ENCODE measurements at regions not wholly inside any gene's neighbourhood (a gene's known extent, or its start where the extent isn't known, plus 50 kb on each side); places are given as distances from the start of the nearest gene placed in this dataset.

DNA sequence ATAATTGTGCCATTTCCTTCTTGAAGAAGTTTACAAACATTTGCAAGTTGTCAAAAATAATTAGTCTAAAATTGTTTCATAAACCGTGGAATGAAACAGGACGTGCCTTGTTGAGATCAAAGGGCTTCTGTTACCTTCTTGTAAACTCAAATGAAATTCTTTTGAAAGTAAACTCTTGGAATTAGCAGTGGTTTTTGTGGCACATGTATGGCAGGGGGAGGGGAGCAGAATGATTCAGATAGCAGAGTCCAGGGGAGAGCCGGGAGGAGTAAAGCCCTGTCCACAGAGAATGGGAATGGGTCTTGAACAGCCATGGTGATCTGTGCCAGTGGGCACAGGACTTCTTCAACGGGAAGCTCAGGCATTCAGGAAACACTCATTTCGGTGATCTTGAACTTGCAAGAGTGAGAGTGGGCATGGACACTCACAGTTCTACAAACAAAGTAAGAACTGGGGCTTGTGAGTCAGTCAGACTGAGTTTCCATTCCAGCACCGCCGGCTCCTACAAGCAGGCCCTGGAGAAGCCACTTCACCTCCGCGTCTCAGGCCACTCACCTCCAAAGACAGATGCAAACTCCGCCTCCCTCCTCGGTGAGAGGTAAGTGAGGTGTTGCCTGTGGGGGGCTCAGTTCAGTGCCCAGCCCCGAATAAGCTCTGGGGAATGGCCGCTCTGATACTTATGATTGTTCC, 143.1 kb downstream of the CDH26 start:
- Mint-ChIP-seq H3K9me3 (peaks cover 4% of the 10 kb centered on the region), H3K27me3 (no peaks in the 10 kb centered on the region), H3K27ac (no peak overlapping the region), H3K36me3 (ENCODE audit: low read depth) (no peaks in the 10 kb centered on the region), H3K4me3 (no peak overlapping the region), H3K4me1 (ENCODE audit: low read depth) (no peaks in the 10 kb centered on the region)
- ChIA-PET POLR2A (no interaction called here), CTCF (no interaction called here)
- DNase-seq (no peak), ATAC-seq (ENCODE audit: poor library complexity) (no peak)
- Histone ChIP-seq H3K36me3 (ENCODE audit: insufficient read depth, low read length) (no peaks in the 10 kb centered on the region), H3K27ac (ENCODE audit: low read depth in 1 of 2, low read length in 2 of 2) (no peak overlapping the region), H3K27me3 (ENCODE audit: control insufficient read depth in 1 of 2, insufficient read depth in 2 of 2, low read length in 2 of 2) (no peaks in the 10 kb centered on the region), H3K9me3 (ENCODE audit: control insufficient read depth in 1 of 2, insufficient read depth in 1 of 2, low read length in 2 of 2) (no peaks in the 10 kb centered on the region), H3K4me1 (ENCODE audit: insufficient read depth, low read length) (no peaks in the 10 kb centered on the region), H3K4me3 (ENCODE audit: low read length) (no peak overlapping the region)
- intact Hi-C loops (cut with DNase I, micrococcal nuclease), result no loop called here
- TF ChIP-seq, protein P1, sequence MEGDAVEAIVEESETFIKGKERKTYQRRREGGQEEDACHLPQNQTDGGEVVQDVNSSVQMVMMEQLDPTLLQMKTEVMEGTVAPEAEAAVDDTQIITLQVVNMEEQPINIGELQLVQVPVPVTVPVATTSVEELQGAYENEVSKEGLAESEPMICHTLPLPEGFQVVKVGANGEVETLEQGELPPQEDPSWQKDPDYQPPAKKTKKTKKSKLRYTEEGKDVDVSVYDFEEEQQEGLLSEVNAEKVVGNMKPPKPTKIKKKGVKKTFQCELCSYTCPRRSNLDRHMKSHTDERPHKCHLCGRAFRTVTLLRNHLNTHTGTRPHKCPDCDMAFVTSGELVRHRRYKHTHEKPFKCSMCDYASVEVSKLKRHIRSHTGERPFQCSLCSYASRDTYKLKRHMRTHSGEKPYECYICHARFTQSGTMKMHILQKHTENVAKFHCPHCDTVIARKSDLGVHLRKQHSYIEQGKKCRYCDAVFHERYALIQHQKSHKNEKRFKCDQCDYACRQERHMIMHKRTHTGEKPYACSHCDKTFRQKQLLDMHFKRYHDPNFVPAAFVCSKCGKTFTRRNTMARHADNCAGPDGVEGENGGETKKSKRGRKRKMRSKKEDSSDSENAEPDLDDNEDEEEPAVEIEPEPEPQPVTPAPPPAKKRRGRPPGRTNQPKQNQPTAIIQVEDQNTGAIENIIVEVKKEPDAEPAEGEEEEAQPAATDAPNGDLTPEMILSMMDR (IDR thresholded peaks at IDR 0.05), result no peak

DNA sequence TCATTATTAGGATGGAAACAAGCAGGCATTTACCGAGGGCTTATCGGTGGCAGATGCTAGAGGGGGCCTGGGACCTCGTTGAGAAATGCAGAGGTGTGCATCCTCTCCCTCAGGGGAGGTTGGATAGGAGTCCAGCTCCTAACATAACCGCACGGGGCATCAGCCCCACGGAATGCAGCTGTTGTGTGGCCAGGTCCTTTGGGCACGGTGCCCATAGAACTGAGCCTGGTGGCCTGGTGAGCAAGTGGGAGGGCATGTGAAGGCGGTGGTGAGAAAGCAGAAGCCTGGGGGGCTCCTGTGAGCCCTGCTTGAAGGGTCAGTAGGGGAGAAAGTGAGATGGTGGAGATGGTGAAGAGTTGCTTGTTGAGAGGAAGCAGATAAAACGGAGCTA, 143.7 kb downstream of the CDH26 start:
- Mint-ChIP-seq H3K4me3 (no peak overlapping the region), H3K9me3 (peaks cover 4% of the 10 kb centered on the region), H3K4me1 (ENCODE audit: low read depth) (no peaks in the 10 kb centered on the region), H3K27me3 (no peaks in the 10 kb centered on the region), H3K27ac (no peak overlapping the region), H3K36me3 (ENCODE audit: low read depth) (no peaks in the 10 kb centered on the region)
- ChIA-PET CTCF (interaction anchor here (0.6 kb wide), 1 partner anchor 948 kb away, joined by 3 read pairs; no protein-coding TSS in a partner anchor), POLR2A (no interaction called here)
- no peak for DNase-seq
- TF ChIP-seq, protein P1 (IDR thresholded peaks at IDR 0.05), result no peak
- Histone ChIP-seq H3K4me1 (ENCODE audit: insufficient read depth, low read length) (no peaks in the 10 kb centered on the region), H3K27me3 (ENCODE audit: control insufficient read depth in 1 of 2, insufficient read depth in 2 of 2, low read length in 2 of 2) (no peaks in the 10 kb centered on the region), H3K27ac (ENCODE audit: low read depth in 1 of 2, low read length in 2 of 2) (no peak overlapping the region), H3K36me3 (ENCODE audit: insufficient read depth, low read length) (no peaks in the 10 kb centered on the region), H3K9me3 (ENCODE audit: control insufficient read depth in 1 of 2, insufficient read depth in 1 of 2, low read length in 2 of 2) (no peaks in the 10 kb centered on the region), H3K4me3 (ENCODE audit: low read length) (no peak overlapping the region)
- intact Hi-C loops (cut with DNase I, micrococcal nuclease), result no loop called here
- no peak for ATAC-seq (ENCODE audit: poor library complexity)

DNA sequence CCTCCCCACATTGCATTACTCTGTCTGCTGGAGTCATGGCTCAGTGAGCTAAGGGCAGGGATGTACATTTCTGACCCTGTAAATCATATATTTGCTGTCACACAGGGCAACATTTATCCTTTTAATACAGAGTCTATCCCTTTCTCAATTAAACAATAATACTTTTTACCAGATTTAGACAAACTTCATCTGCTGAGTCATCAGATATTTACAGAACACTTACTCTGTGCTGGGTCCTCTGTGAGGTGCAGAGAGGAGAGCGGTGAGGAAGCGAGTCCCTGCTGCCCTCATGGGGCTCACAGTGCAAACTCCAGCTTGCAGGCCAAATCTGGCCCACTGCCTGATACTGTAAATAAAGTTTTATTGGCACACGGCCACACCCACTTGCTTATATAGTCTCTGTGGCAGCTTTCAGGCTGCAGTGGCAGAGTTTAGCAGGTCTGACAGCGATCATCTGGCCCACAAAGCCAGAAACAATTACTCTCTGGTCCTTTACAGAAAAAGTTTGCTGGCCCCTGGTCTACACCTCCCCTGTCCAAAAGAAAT, 144.5 kb downstream of the CDH26 start:
- ATAC-seq (ENCODE audit: poor library complexity) (no peak), DNase-seq (no peak)
- no peaks in the 10 kb centered on the region for H3K27me3 Mint-ChIP-seq
- ChIA-PET POLR2A (no interaction called here), CTCF (interaction anchor here (0.6 kb wide), 1 partner anchor 947 kb away, joined by 3 read pairs; no protein-coding TSS in a partner anchor)
- H3K4me3 Mint-ChIP-seq, result no peak overlapping the region
- no peak overlapping the region for H3K27ac Mint-ChIP-seq
- no peaks in the 10 kb centered on the region for H3K4me1 ChIP-seq (ENCODE audit: insufficient read depth, low read length)
- H3K27me3 ChIP-seq (ENCODE audit: control insufficient read depth in 1 of 2, insufficient read depth in 2 of 2, low read length in 2 of 2), result no peaks in the 10 kb centered on the region
- H3K4me3 ChIP-seq (ENCODE audit: low read length), result no peak overlapping the region
- no peaks in the 10 kb centered on the region for H3K4me1 Mint-ChIP-seq (ENCODE audit: low read depth)
- no peak overlapping the region for H3K27ac ChIP-seq (ENCODE audit: low read depth in 1 of 2, low read length in 2 of 2)
- no peaks in the 10 kb centered on the region for H3K36me3 Mint-ChIP-seq (ENCODE audit: low read depth)
- H3K9me3 ChIP-seq (ENCODE audit: control insufficient read depth in 1 of 2, insufficient read depth in 1 of 2, low read length in 2 of 2), result no peaks in the 10 kb centered on the region
- H3K9me3 Mint-ChIP-seq, result peaks cover 4% of the 10 kb centered on the region
- TF ChIP-seq, protein P1 (IDR thresholded peaks at IDR 0.05), result no peak
- intact Hi-C loops (cut with DNase I, micrococcal nuclease), result no loop called here
- H3K36me3 ChIP-seq (ENCODE audit: insufficient read depth, low read length), result no peaks in the 10 kb centered on the region

Measured in CD4-positive, alpha-beta T cell (primary cell).